Frontal cortex (tissue), 3 donors: ENCODE measurements at regions not wholly inside any gene's neighbourhood (a gene's known extent, or its start where the extent isn't known, plus 50 kb on each side); places are given as distances from the start of the nearest gene placed in this dataset.

Experiments used
- DNase-seq, 2 donors: peaks; one replicate each; pipeline ENCODE4 v3.0.0; 2012; ENCODE audit warnings: low spot score in 2 of 2
- FAIRE-seq: peaks from 2 replicates; lab custom pipeline; 2012; peaks lifted over from hg19 to GRCh38; lab: Jason Lieb, UNC
- donor health status: control.
- donor health status: control.
- donor health status: control.

- FAIRE-seq (no peak), DNase-seq (no peak)
Observed at GRCh38 chr4:28562913-28563312, 1702.3 kb downstream of the STIM2 start.

GRCh38 chr4:28565396-28565795 is 1704.8 kb downstream of the STIM2 start:
- DNase-seq = no peak
- no peak for FAIRE-seq

- no peak for DNase-seq
Observed at GRCh38 chr4:28600958-28601357, 1740.3 kb downstream of the STIM2 start.

GRCh38 chr4:28621591-28621990 is 1761.0 kb downstream of the STIM2 start:
- no peak for DNase-seq

More at GRCh38 chr4:28600958-28601357, 1740.3 kb downstream of the STIM2 start:
- no peak for FAIRE-seq

GRCh38 chr4:28636971-28637370 is 1776.3 kb downstream of the STIM2 start:
- DNase-seq (no peak), FAIRE-seq (no peak)

More at GRCh38 chr4:28621591-28621990, 1761.0 kb downstream of the STIM2 start:
- no peak for FAIRE-seq

- FAIRE-seq (no peak), DNase-seq (no peak)
Observed at GRCh38 chr4:28639747-28640146, 1779.1 kb downstream of the STIM2 start.

DNA sequence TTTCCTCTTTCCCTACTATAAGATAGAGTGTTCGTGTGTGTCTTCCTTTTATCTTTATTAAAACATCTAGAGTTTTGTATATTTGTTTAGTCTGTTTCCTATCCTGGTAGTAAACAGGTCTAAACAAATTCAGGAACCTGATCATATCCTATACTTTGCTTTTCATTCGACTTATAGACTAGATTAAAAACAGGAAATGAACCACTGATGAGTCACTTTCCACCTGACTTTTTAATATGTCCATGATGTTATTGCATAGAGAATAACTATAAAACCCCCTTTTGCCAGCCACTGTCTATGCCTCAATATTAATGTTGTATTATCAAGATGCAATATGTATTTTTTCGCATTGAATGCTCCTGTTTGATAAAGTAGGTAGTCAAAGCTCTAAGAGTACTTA is 1794.0 kb downstream of the STIM2 start:
- no peak for FAIRE-seq

GRCh38 chr4:28665306-28665705 is 1804.7 kb downstream of the STIM2 start:
- FAIRE-seq (no peak), DNase-seq (no peak)

More for the DNA sequence above, 1794.0 kb downstream of the STIM2 start:
- no peak for DNase-seq

GRCh38 chr4:28675582-28675981 is 1814.9 kb downstream of the STIM2 start:
- no peak for DNase-seq
- no peak for FAIRE-seq

DNA sequence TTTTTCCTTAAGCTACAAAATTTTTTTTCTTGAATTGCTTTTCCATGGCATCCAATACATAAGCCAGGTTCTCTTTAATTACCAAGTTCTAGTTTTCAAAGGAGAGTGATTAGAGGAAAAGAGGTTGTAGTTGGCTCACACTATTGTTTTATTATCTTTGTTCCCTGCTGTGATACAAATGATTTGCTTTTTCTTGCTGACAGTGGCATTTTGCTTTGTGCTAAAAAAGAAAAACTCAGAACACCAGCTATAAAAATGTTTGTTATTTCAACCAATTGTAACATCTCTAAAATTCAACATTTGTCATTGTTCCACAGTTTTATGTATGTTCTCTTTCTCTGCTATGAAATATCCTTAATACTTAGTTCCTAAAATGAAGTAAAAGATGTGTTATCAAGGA is 1817.2 kb downstream of the STIM2 start:
- no peak for FAIRE-seq
- no peak for DNase-seq

DNA sequence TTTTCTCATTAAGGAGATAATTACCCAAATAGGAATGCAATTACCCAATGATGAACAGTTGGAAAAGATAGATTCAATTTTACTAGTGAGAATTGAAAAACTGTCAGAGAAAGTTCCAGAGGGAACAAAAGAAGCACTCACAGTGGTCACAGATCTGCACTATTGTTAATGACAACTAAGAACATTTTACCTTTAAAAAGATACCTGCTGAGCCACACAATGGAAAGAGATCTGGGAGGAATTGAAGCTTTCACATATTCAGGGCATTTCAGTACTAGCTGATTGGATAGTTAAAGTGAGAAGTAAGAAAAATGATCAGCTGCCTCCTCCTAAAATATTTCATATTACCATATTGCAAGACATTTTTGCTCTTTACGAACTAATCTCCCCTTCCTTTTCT is 1822.2 kb downstream of the STIM2 start:
- DNase-seq (no peak), FAIRE-seq (no peak)

DNA sequence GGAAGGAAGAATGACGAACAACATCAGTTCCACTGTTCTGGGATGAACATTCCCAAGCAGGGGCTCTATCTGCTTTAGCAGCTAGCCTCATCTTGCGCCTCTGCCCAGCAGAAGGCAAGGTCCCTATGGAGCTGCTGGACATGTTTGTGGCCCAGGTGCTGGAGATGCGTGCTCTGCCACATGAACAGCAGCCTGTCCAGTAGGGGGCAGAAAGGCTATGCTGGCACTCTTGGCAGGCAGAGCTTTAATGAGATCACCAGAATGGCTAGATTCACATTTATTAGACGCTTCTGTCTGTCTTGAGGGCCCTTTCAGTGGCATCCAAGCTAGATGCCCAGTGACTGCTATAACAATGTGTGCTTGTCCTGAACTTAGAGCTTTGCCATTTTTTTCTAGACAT is 1826.0 kb downstream of the STIM2 start:
- FAIRE-seq = no peak
- peak; percentile 2 to 11 for DNase-seq

- FAIRE-seq (no peak), DNase-seq (no peak)
Observed at GRCh38 chr4:28690890-28691289, 1830.2 kb downstream of the STIM2 start.

DNA sequence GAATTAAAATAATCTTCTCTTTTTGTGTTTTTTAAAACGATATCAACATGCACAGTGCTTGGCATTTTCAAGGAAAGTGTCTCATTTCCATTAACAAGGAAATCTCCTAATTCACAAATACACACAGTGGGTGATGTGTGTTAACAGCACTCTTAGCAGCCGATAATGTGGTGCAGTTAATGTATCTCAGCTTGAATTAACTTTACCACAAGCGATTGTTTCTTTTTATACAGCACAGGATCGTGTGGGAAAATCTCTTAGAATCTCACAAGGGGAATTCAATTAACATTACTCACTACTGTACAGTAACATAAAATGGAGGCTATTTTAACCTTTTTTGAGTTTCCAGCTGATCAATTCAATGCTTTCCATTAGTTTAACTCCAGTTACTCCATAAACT is 1841.9 kb downstream of the STIM2 start:
- FAIRE-seq = no peak
- no peak for DNase-seq

DNA sequence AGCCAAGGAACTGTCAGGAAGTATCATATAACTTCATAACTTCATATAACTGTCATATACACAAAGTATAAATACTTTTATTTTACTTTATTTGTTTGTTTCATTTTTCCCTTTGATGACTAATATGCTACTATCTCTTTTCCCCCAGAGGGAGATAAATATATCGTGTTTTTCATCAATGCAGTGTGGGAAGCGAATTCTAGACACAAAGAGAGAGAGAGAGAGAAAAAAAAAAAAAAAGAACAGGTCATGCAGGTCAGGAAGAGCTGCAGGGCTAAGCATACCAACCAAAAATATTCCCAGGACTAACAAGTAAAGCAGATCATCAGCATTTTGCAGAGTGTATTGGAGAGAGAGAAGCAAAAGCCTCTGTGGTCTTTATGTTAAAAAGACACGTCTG is 1849.2 kb downstream of the STIM2 start:
- DNase-seq (no peak), FAIRE-seq (no peak)

DNA sequence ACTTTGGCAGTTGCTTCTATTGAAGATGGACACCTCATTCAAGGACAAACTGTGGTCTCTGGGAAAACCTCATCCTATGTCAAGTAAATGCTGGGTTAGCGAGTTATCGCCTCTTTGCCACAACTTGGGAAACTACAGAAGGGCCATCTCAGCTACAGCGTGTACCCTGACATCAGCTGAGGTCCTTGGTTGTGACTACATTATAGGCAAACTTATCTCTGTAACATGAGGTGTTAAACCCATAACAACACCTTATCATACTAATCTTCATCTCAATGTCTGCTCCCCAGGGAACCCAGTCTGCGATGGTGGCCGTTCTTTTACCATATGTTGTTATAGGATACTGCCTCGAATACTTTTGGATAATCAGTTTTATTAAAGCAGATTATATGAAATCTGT is 1862.7 kb downstream of the STIM2 start:
- DNase-seq (no peak), FAIRE-seq (no peak)

GRCh38 chr4:28724239-28724638 is 1863.6 kb downstream of the STIM2 start:
- DNase-seq (no peak), FAIRE-seq (no peak)

- DNase-seq (no peak), FAIRE-seq (no peak)
Observed at GRCh38 chr4:28730304-28730703, 1869.7 kb downstream of the STIM2 start.

DNA sequence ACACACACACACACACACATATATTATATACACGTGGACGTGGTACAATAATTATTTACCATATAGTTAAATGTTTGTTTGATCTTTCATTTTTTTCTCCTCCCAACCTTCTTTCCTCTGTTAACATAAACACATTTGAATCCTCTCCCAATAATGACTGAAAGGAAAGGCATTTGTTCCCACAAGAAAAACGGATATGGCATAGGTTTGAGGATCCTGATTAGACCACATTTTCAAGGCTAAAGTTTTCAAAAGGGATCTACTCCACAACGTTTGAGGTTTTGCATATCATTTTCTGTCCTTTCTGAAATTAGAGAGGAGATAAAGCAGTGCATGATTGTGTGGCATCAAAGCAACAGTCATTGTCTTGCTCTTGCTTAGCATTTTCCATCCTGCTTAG is 1883.4 kb downstream of the STIM2 start:
- no peak for DNase-seq

DNA sequence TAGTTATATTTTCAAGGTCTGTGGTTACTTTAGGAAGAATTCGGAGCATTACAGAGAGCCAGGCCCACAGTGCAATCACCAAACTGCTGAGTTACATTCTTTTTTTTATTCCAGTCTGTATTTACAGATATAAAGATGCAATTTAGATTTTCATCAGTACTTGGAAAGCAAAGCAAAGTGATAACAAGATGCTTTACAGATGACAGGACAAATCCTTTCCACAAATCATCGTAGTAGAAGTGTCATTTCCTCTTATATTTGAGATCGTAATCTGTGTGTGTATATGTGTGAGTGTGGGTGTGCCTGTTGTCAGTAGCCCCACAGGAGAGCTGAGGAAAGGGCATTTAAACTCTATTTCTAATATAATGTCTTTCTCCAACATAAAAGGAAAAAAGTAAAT is 1893.7 kb downstream of the STIM2 start:
- no peak for FAIRE-seq
- no peak for DNase-seq

More for the DNA sequence above, 1883.4 kb downstream of the STIM2 start:
- FAIRE-seq = no peak

DNA sequence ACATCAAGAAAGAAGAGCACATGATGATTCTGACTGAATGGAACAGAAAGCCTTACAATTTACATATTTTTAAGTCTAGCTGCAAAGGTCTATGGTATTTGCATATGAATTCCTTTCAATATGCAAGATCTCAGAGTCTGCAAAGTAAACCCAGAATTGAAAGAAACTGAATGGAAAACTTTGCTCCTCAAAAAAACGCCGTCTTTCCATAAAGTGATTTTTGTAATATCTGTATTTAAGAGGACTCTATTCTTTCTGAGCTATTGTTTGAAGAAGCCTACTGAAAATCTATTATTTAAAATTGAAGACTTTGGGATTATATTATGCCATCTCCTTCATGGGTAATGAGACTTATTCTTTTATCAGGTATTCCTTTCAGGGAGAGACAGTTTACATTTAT is 1894.4 kb downstream of the STIM2 start:
- no peak for FAIRE-seq

GRCh38 chr4:28759064-28759463 is 1898.4 kb downstream of the STIM2 start:
- FAIRE-seq = no peak
- no peak for DNase-seq

More for the DNA sequence above, 1894.4 kb downstream of the STIM2 start:
- DNase-seq = no peak

GRCh38 chr4:28760003-28760402 is 1899.4 kb downstream of the STIM2 start:
- FAIRE-seq (no peak), DNase-seq (no peak)
